RPMI8226 (cell line): ENCODE measurements at regions not wholly inside any gene's neighbourhood (a gene's known extent, or its start where the extent isn't known, plus 50 kb on each side); places are given as distances from the start of the nearest gene placed in this dataset.

Experiments
- DNase-seq: peaks from one replicate; pipeline ENCODE4 v3.0.0-alpha.2; 2015

DNA sequence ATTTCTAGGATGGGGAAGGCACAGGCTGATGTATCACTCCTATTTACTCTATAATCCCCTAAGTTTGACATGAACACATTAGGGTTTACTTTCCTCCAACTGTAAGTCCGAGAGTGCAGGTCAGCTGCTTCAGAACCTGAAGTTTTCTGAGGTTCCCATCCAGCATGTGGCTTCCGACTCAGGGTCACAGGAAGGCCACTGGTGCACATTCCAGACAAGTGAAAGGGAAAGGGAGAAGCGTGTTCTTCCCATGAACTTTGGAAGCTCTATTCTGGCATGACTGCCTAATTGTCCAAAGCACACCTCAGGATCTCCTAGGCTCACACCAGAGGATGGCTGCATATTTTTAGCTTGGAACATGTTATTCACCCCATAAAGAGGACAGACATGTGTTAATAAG is 602.6 kb downstream of the SEMA5A start:
- no peak for DNase-seq

DNA sequence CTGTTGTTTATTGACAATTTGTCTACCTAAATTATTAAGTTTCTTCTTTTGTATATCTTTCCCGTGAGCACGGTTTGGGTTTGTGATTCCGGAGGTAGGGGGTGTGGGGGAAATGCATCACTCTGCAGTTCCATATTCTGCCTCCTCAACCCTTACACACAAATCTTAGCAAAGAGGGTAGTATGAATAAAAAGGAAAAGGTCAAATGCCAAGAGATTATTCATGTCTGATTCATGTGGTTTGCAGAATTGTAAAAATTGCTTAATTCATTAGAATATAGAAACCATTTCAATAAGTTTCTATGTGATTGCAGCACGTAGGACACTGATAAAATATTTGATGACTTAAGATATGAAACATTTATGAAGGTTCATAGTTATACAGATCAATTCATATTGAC is 601.9 kb downstream of the SEMA5A start:
- no peak for DNase-seq

- no peak for DNase-seq
Measured at GRCh38 chr5:8945972-8946371, 599.9 kb downstream of the SEMA5A start.

- no peak for DNase-seq
Measured at GRCh38 chr5:8949908-8950307, 596.0 kb downstream of the SEMA5A start.

DNA sequence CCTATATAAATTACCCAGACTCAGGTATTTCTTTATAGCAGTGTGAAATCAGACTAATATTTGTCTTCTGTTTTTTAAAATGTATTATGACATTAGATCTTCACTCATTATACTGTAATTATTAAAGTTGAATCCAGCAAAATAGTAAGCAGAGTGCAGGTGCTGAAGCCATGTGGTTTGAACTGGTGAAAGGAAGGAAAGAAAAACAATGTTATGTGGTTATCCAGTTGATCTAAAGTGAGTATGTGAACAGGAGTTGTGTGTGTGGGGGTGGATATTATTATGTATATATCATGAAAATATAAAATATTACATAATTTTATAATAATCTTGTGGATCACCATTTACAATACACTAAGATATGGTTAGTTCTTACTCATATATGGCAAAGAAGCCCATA is 593.7 kb downstream of the SEMA5A start:
- no peak for DNase-seq

GRCh38 chr5:8953016-8953415 is 592.9 kb downstream of the SEMA5A start:
- DNase-seq, result no peak

DNA sequence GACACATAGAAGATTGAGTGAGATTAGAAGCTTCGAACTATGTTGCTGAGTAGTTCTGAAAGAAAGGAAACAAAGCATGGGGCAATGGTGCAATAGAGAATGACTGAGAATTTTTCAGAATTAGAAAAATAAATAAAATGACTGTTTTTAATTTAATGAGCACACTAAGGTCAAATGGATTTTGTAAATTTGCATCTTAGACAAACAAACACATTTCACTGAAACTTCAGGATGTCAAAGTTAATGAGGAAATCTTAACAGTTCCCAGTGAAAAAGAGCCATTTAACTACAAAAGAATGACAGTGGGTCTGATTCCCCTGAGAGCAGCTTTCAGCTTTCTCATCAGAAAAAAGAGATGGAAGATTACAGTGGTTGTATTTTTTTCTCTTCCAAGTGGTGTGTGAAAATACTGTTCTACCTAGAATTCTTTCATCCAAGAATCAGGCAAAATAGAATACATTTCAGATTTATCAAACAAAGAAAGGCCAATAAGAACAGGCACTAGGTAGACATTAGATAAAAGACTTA is 591.9 kb downstream of the SEMA5A start:
- no peak for DNase-seq

DNA sequence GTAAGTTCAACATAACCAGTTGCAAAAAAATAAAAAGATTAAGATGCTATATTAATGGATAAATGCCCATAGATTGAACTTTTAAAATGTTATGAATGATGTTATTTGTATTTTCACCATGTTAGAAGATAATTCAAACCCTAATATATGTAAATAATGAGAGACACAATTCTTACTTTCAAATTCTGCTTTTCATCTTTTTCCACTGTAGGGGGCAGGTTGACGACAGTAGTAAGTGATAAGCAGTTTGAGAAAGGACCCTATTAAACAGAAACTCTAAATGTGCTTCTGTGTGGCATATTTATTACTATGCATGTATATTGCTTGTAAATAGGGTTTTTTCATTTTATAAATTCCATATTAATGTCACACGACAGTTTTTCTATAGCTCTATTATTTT is 591.1 kb downstream of the SEMA5A start:
- no peak for DNase-seq

- DNase-seq, result no peak
Measured at GRCh38 chr5:8956659-8957058, 589.2 kb downstream of the SEMA5A start.

GRCh38 chr5:8958602-8959001 is 587.3 kb downstream of the SEMA5A start:
- no peak for DNase-seq

GRCh38 chr5:8961219-8961618 is 584.7 kb downstream of the SEMA5A start:
- DNase-seq, result no peak

- no peak for DNase-seq
Measured at GRCh38 chr5:8961956-8962355, 583.9 kb downstream of the SEMA5A start.

DNA sequence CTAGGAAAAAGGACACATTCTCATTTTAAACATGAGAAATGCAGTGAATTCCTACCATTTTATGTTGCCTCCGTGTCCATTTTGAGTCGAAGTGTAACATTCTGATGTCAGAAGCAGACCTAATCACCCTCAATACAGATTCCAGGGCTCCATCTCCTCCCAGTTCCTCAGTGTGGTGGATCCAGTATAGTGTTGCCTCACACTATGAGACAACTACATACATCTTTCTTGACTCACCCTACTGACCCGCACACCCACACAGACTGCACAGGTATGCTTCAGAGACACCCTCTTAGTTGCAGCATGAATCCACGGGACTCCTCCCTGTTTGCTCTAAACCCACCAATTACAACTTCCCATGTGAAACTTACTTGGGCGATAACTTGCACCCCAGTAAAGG is 564.9 kb downstream of the SEMA5A start:
- DNase-seq, result no peak

DNA sequence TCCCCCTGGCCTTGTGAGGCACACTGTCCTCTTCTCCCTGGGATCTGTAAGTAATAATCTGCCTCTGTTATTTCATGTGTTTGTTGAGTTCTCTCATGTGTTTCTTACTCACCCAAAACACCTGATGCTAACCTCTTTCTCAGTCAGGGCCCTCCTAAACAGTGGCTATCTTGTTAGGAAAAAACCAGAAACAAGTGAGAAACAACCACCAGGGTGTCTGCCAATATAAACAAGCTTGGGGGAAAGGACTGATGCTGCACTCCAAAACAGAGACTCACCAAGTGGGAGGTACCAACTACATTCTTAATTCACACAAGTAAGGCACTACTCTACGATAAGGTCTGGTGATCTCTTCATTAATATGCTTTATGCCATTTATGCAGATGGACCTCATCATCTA is 564.4 kb downstream of the SEMA5A start:
- DNase-seq, result no peak

DNA sequence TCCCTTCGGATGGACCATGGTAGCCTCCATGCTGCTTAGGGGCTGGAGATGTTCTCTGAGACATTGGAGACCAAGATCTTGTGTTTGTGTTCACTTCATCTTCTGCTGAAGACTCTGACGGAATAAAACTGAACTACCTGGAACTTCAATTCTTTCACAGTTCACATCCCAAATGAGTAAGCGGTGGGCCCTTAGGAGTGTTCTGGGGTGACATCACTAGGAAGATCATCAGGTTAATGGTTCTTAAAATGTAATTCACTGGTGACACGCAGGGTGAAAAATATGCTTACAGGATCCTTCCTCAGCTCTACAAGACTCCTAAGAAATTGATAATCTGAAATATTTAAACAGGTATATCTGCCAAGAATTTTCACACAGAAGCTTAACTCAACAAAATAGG is 561.5 kb downstream of the SEMA5A start:
- DNase-seq, result no peak
